ENCODE measurements at regions not wholly inside any gene's neighbourhood (a gene's known extent, or its start where the extent isn't known, plus 50 kb on each side); places are given as distances from the start of the nearest gene placed in this dataset.

- TF ChIP-seq CTCF (IDR thresholded peaks at IDR 0.05) (no peak), SMC3 (IDR thresholded peaks at IDR 0.05; ENCODE audit: low read depth, low read length) (no peak), POLR2AphosphoS5 (IDR thresholded peaks at IDR 0.05; ENCODE audit: low read depth, low read length) (no peak), REST (IDR thresholded peaks at IDR 0.05; ENCODE audit: low read depth, low read length) (no peak), YY1 (IDR thresholded peaks at IDR 0.05; ENCODE audit: low read depth) (no peak), GATA2 (CRISPR knock-in tag; IDR thresholded peaks at IDR 0.05) (no peak), RFX5 (IDR thresholded peaks at IDR 0.05; ENCODE audit: low read length) (no peak), EP300 (IDR thresholded peaks at IDR 0.05; ENCODE audit: borderline replicate concordance in 1 of 2, low read depth in 1 of 2, low read length in 1 of 2) (no peak)
These were observed 541.3 kb upstream of the BTBD3 start for GRCh38 chr20:11376420-11376819.
